HG03066 (cell line): ENCODE measurements at regions not wholly inside any gene's neighbourhood (a gene's known extent, or its start where the extent isn't known, plus 50 kb on each side); places are given as distances from the start of the nearest gene placed in this dataset.
A peak's percentile ranks its signal among the peaks of the same experiment; 100 is the strongest.

Source experiments
- ATAC-seq: cut with Tn5 transposase; IDR thresholded peaks from one replicate; pipeline ENCODE4 v1.9.1; 2021; ENCODE audit warnings: low read depth; ENCODE audit not compliant: unreplicated experiment

- ATAC-seq: no peak
These were observed 125.7 kb downstream of the BARX1 start for GRCh38 chr9:93829271-93830011.

- ATAC-seq: no peak
These were observed 126.6 kb downstream of the BARX1 start for GRCh38 chr9:93828331-93829097.

- peak; percentile 63 for ATAC-seq
These were observed 127.4 kb downstream of the BARX1 start for GRCh38 chr9:93827545-93828330.

- ATAC-seq: no peak
These were observed 128.1 kb downstream of the BARX1 start for GRCh38 chr9:93826905-93827544.

DNA sequence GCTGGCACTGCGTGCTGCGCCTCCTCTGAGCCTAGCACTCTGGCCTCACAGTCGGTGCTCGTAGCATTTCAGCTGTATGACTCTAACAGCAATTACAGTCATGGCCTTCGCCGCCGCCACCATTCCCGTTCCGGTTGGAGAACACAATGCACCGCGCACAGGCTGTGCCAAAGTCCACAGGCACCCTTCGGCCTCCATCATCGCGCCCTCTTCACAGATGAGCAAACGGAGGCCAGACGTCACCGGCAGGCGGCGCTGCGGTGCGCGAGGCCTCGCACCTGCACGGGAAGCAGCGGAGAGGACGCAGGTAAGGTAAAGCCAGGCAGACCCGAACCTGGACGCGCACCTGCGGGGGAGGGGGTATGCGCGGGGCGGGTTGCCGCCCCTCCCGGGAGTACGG lies 128.9 kb downstream of the BARX1 start:
- ATAC-seq: no peak

DNA sequence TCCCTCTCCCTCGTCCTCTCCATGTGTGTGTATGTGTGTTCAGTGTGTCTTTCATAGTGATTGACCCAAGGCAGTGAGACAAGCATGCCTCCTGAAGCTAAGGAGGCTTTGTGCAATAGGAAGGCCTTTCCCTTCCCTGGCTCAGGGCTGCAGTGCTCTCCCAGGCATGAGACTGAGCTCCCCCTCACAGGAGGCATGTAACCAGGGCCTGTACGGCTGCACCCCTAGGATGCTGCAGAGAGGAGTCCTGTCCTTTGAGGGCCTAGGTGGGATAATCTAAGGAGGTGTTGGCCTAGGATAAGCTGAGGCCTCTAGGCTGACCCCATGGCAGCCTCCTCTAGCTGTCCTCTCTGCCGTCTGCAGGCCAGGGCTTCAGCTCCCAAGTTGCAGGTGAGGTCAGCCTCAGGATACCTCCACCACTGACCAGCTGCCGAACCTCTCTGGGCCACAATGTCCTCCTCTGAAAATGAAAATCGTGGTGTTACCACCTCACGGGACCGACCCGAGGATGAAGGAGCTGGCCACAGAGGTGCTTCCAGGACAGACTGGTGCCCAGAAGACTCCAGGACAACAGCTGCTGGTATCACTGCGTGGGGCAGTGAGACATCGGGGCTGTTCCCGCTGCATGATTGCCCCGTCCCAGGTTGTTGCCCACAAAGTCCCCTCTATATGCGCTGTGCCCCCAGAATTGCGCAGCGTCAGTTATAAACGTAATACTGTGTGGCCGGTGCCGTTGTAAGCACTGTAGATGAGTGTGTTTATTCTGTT lies 129.6 kb downstream of the BARX1 start:
- no peak for ATAC-seq

DNA sequence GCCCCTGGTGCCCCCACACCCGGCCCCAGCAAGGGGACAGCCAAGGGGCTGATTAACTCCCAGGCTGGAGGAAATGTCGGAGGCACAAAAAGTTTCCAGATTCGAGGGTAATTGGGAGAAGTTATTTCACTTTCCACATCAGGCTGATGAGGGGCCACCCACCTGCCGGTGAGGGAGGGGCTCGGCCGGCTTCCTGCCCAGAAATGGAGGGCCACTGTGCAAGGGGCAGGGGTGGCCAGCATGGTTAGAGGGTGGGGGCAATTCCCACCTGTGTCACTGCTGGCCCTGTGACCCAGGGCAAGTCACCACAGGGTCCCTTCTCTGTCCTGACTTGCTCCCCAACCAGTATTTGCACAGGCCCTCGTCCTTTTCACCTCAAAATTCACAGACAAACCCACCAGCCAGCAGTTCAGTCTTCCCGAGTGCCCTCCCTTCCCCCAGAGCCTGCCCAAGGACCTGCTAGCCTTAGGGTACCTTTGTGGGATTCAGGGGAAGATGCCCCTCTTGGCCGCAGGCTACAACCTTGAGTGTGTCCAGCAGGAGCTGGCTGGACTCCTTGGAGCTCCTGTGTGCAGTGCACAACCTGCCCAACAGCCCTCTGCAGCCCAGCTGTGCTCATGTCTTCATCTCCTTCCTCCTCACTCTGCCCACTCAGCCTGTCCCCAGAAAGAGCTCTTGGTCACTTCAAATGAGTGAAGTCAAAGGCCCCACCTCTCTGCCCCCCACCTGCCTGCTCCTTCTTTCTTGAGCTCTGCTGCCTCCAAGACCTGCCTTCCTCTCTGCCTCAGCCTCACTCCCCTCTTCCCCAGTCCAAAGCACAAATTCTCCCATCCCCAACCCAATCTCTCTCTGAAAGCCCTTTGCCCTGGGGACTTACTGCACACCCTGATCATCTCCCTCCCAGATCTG lies 130.5 kb downstream of the BARX1 start:
- no peak for ATAC-seq

DNA sequence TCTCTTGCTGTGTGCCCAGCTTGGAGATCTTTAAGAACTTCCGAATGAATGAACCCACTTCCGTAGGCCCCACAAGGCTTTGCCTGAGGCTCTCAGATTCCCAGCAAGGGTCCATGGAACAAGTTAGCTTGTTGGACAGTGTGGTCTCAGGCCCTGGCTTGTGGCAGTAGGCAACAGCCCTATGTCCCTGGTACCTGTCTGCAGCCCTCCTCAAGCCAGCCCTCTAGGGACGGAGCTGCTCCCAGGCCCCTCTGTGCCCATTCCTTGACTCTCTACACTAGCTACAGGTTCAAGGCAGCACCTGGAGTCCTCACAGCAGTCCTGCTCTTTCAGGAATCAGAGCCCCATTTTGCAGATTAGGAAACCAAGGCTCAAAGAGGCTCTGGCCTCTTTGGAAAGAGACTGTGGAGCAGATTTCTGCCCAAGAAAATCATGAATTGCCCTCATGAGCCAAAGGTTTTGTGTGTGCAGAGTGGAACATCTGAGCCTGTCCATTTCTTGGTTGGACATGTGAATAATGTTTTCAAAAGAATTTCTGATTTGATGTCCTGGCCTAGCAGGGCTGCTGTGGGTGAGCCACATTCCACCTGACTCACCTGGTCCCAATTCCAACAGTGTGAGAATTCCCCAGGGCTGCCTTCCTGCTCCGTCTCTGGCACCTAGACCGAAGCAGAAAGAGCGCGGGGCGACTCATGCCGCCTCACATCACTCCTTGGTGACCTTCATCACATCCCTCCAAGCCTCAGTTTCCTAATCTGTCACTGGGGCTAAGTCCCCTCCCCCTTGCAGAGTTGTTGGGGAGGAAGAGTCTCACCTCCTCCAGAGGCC lies 131.7 kb downstream of the BARX1 start:
- ATAC-seq: no peak

DNA sequence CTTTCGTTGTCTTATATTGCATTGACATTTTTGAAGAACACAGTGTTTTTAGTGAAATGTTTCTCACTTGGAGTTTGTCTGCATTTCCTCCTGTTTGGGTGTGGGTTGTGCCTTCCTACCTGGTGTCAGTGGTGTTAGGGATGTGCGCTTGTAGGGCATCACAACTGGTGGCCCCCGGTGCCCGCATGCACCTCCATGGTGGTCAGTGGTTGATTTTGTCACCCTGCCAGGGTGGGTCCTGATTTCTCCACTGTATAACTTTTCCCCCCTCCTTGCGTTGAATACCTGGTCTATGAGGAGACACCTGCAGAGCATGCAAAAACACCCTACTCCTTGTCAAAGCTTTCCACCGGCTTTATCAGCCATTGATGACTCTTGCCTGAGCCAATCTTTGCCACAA lies 132.9 kb downstream of the BARX1 start:
- no peak for ATAC-seq

GRCh38 chr9:93821307-93821703 lies 133.8 kb downstream of the BARX1 start:
- ATAC-seq: no peak

GRCh38 chr9:93820667-93821306 lies 134.4 kb downstream of the BARX1 start:
- no peak for ATAC-seq

GRCh38 chr9:93819905-93820304 lies 135.2 kb downstream of the BARX1 start:
- no peak for ATAC-seq

- ATAC-seq: no peak
These were observed 136.2 kb downstream of the BARX1 start for GRCh38 chr9:93818827-93819472.

DNA sequence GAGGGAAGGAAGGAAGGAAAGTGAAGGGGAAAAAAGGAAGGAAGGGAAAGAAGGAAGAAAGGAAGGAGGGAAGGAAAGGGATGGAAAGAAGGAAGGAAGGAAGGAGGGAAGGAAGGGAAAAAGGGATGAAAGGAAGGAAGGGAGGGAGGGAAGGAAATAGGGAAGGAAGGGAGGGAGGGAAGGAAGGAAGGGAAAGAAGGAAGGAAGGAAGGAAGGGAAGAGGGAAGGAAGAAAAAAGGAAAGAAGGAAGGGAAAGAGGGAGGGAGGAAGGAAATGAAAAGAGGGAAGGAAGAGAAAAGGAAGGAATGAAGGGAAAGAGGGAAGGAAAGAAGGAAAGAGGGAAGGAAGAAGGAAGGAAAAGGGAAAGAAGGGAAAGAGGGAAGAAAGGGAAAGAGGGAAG lies 136.9 kb downstream of the BARX1 start:
- ATAC-seq: no peak

DNA sequence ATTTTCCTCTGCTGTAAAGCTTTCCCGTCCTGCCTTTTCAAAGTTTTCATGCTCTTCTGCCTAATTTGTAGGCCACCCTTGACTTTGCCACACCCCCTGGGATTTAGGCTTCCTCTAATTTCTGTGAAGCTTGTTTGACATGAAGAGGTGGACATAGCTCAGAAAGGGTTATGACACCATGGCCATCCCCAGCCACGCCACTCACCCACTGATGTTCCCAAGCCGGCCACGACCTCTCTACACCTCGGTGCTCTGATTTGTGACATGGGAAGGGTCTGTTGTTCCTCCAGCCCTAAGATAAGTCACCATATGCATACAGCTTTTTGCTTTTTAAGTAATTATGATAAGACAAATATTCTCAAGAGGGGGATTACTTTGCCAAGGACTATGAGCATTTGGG lies 139.5 kb downstream of the BARX1 start:
- ATAC-seq: no peak

- no peak for ATAC-seq
These were observed 140.0 kb downstream of the BARX1 start for GRCh38 chr9:93815135-93815534.
